Activated naive CD8-positive, alpha-beta T cell treated with anti-CD3 and anti-CD28 coated beads, Interleukin-2, amount 10 ng/mL, durations not matched to agents 7 days and 5 days (primary cell): ENCODE measurements at regions not wholly inside any gene's neighbourhood (a gene's known extent, or its start where the extent isn't known, plus 50 kb on each side); places are given as distances from the start of the nearest gene placed in this dataset.

Source experiments
- ATAC-seq: fragments of 150-1000 bp; cut with Tn5 transposase; one replicate; pipeline ENCODE4 v1.10.0; 2021; ENCODE audit warnings: low read depth, moderate library complexity
- POLR2A ChIA-PET: fragments of 350-600 bp; sonication (Branson Sonifier 250); formaldehyde crosslinking; loops from one replicate; lab custom pipeline; 2021; ENCODE audit warnings: antibody characterized with exemption; lab: Charles Lee
- DNase-seq: peaks from one replicate; pipeline ENCODE4 v3.0.0; 2021
- H3K27ac Mint-ChIP-seq: one replicate; pipeline ENCODE4 v1.8.0; 2022; ENCODE audit warnings: mild to moderate bottlenecking, mixed read lengths
- H3K27me3 Mint-ChIP-seq: one replicate; pipeline ENCODE4 v1.8.0; 2022; ENCODE audit warnings: mild to moderate bottlenecking, moderate library complexity, mixed read lengths
- H3K36me3 Mint-ChIP-seq: one replicate; pipeline ENCODE4 v1.8.0; 2021; ENCODE audit warnings: mild to moderate bottlenecking, mixed read lengths
- H3K4me1 Mint-ChIP-seq: one replicate; pipeline ENCODE4 v1.8.0; 2021; ENCODE audit warnings: mixed read lengths
- H3K4me3 Mint-ChIP-seq: one replicate; pipeline ENCODE4 v1.8.0; 2022; ENCODE audit warnings: mild to moderate bottlenecking, moderate library complexity, mixed read lengths
- H3K9me3 Mint-ChIP-seq: one replicate; pipeline ENCODE4 v1.8.0; 2021; ENCODE audit warnings: mixed read lengths

DNA sequence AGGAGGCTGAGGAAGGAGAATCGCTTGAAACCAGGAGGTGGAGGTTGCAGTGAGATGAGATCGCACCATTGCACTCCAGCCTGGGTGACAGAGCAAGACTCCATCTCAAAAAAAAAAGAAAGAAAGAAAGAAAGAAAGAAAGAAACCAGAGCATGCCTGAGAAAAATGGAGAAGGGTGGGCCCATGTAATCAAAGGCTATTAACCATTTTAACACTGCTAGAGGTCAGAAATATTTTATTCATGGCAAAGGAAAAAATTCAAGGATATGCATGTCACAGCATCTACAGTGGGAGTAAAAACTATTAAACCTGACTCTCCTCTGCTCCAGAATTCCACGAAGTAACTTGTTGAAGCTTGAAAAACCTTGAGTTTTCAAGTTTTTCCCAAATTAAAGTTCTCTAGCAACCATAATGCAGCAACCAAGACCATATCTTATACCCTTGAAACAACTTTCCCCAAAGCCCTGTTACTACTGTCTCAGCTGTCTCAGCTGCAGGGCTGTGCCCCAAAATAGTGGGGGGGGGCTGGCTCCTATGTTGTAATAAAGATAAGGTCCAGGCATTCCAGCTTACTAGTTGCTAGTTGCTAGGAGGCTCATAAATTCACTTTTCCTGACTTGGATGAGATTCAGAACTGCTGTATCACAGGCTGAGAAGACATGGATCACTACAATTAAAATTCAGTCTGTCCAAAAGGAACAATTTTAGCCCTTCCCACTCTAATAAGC, 112.9 kb upstream of the SOD1 start:
- Mint-ChIP-seq H3K27me3 (peaks cover 12% of the 10 kb centered on the region), H3K4me1 (peaks cover 2% of the 10 kb centered on the region), H3K36me3 (peaks cover 5% of the 10 kb centered on the region), H3K4me3 (no peak overlapping the region), H3K27ac (no peak overlapping the region), H3K9me3 (no peaks in the 10 kb centered on the region)
- ATAC-seq: no peak
- POLR2A ChIA-PET: interaction anchor here (1.6 kb wide), 1 partner anchor 12 kb away, joined by 3 read pairs; no protein-coding TSS in a partner anchor
- no peak for DNase-seq

DNA sequence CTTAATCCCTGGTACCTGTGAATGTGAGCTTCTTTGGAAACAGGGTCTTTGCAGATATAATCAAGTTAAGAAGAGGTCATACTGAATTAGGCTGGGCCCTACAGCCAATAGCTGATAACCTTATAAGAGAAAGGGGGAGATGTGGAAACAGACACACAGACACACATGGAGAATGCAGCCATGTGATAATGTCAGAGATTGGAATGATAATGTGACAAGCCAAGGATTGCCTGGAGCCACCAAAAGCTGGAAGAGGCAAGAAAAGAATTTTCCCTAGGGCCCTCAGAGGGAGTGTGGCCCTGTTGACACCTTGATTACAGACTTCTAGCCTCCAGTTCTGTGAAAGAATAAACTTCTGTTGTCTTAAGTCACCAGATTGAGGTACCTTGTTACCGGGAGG, 114.5 kb upstream of the SOD1 start:
- DNase-seq (no peak), ATAC-seq (no peak)
- peaks cover 2% of the 10 kb centered on the region for H3K4me1 Mint-ChIP-seq
- H3K27ac Mint-ChIP-seq: no peak overlapping the region
- no peaks in the 10 kb centered on the region for H3K9me3 Mint-ChIP-seq
- peaks cover 12% of the 10 kb centered on the region for H3K27me3 Mint-ChIP-seq
- H3K4me3 Mint-ChIP-seq: no peak overlapping the region
- POLR2A ChIA-PET: no interaction called here
- H3K36me3 Mint-ChIP-seq: no peaks in the 10 kb centered on the region

DNA sequence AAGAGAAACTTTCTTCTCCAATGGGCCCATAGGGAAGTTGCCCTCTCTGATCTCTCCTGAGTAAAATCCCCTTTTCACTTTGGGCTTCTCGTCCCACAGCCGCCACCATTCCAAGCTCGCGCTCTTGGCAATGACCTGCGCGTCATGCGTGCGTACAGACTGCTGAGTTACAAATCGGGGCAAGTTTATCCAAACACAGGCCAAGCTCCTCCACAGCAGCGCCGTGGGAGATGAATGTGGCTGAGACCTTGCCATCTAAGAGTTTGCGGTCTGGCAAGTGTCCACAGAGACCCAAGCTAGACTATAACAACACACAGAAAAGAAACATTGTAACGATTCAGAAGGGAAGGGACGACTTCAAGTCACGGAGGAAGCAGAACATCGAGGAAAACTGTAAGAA, 116.3 kb upstream of the SOD1 start:
- ATAC-seq (no peak), DNase-seq (no peak)
- H3K36me3 Mint-ChIP-seq: no peaks in the 10 kb centered on the region
- no peak overlapping the region for H3K4me3 Mint-ChIP-seq
- no peak overlapping the region for H3K27ac Mint-ChIP-seq
- peaks cover 11% of the 10 kb centered on the region for H3K27me3 Mint-ChIP-seq
- POLR2A ChIA-PET: no interaction called here
- peaks cover 2% of the 10 kb centered on the region for H3K4me1 Mint-ChIP-seq
- H3K9me3 Mint-ChIP-seq: no peaks in the 10 kb centered on the region

DNA sequence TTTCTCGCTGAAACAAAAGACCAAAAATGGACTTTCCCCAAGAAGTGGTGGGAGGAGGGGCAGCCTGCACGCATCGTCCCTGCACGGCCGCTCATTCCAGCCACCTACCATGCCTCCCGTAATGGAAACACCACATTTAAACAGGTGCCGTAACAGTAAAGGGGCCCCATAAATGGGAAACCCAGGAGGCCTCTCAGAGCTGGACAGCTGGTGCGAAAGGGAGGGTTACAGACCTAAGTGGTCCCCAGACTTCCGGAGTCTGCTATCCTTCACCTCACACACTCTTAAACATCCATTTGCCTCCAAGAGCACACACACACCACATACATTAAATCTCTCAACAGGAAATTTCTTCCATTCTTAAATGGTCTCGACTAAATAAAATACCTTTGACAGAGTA, 120.7 kb upstream of the SOD1 start:
- ATAC-seq (no peak), DNase-seq (no peak)
- Mint-ChIP-seq H3K9me3 (no peaks in the 10 kb centered on the region), H3K4me1 (peaks cover 2% of the 10 kb centered on the region), H3K27me3 (no peaks in the 10 kb centered on the region), H3K27ac (no peak overlapping the region), H3K36me3 (no peaks in the 10 kb centered on the region), H3K4me3 (no peak overlapping the region)
- POLR2A ChIA-PET: no interaction called here

DNA sequence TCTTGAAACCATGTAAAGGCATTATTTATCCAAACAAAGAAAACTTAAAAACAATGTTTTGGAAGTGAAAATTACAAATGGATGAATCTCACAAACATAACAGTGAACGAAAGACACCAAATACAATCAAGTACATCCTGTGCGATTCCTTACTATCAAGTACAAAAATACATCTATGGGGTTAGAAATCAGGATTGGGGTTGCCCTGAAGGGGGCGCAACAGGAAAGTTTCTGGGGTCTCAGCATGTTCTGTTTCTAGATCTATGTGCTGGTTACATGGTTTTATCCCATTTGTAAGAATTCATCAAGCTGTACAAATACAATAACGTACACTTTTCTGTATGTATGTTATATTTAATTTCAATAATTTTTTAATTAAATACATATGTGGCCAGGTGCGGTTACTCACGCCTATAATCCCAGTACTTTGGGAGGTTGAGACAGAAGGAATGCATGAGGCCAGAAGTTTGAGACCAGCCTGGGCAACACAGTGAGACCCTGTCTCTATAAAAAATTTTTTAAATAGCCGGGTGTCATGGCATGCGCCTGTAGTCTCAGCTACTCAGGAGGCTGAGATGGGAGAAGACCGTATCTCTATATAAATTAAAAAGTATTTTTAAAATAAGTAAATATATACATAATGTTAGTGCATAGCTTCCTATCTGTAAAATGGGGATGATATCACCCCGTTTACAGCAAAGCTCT, 121.5 kb upstream of the SOD1 start:
- POLR2A ChIA-PET: interaction anchor here (0.8 kb wide), 1 partner anchor 21 kb away, joined by 3 read pairs; no protein-coding TSS in a partner anchor

DNA sequence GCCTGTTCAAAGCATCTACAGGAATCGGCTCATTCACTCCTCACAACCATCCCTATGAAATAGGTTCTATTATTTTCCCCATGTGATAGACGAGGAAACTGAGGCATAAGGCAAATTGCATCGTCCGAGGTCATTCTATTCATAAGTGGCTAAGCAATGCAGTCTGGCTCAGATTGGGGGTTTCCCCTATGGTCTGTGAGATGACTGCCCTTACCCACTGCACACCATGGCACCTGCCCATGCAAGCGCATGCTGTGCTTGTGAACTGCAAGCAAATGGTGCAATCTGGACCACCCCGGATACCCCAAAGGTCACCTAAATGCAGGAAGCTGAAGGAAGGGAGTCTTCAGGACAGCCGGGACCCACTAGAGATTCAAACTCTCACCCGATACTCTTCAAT, 123.4 kb upstream of the SOD1 start:
- Mint-ChIP-seq H3K27me3 (no peaks in the 10 kb centered on the region), H3K27ac (no peak overlapping the region), H3K4me1 (peaks cover 2% of the 10 kb centered on the region), H3K9me3 (no peaks in the 10 kb centered on the region), H3K4me3 (no peak overlapping the region), H3K36me3 (peaks cover 1% of the 10 kb centered on the region)
- DNase-seq: no peak
- POLR2A ChIA-PET: no interaction called here
- no peak for ATAC-seq

More for the DNA sequence above, 121.5 kb upstream of the SOD1 start:
- H3K9me3 Mint-ChIP-seq: no peaks in the 10 kb centered on the region
- ATAC-seq (no peak), DNase-seq (no peak)
- H3K4me1 Mint-ChIP-seq: no peaks in the 10 kb centered on the region
- H3K4me3 Mint-ChIP-seq: no peak overlapping the region
- no peak overlapping the region for H3K27ac Mint-ChIP-seq
- peaks cover 1% of the 10 kb centered on the region for H3K36me3 Mint-ChIP-seq
- H3K27me3 Mint-ChIP-seq: no peaks in the 10 kb centered on the region

DNA sequence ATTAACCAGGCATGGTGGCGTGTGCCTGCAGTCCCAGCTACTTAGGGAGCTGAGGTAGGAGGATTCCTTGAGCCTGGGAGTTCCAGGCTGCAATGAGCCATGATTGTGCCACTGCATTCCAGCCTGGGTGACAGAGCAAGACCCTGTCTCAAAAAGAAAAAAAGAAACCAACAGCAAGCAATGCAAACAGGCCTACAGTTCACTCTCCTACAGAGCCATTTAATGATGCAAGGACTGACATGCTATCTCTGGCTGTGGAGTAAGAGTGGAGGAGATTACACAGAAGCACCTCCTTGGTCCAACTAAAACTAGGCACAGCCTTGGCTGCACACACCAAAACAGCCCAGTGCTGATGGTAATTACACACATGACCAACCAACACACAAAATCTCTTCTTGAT, 127.5 kb upstream of the SOD1 start:
- DNase-seq: no peak
- ATAC-seq: no peak
- H3K4me3 Mint-ChIP-seq: no peak overlapping the region
- peaks cover 1% of the 10 kb centered on the region for H3K36me3 Mint-ChIP-seq
- H3K27ac Mint-ChIP-seq: no peak overlapping the region
- H3K4me1 Mint-ChIP-seq: peaks cover 13% of the 10 kb centered on the region
- POLR2A ChIA-PET: no interaction called here
- no peaks in the 10 kb centered on the region for H3K9me3 Mint-ChIP-seq
- no peaks in the 10 kb centered on the region for H3K27me3 Mint-ChIP-seq

DNA sequence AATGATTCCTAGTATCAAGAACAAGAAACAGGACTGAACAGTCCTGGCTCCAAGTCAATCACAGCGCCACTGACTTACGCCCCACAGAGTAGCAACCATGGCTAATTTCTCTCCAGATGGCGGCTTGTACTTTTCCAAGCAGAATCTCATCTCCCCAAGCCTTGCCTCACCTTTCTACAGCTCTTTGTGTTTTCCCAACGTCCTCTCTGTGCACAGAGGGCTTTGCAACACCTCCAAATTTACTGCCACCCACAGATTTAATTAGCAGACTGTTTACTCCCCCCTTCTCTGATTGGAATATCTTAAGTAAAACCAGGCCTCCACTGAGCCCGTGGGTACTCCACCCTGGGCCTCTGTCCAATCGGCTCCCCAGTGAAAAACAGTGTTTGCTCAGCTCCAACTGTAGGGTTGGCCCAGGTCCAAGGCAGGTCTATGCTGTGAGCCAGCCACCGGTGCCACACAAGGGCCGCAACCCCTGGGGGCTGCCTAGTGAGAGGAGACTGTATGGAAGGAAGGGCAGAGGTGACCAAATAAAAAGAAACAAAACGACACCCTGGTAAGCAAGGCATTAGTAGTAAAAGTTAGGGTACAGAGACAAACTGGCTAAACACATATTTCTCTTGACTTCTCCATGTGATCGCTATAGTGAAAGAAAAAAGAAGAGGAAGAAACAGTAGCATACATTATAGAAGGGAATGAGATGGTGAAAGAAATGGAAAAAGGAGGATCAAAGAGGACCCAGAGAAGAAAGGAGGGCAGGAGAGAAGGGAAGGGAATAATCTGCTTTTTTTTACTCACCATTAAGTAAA, 128.4 kb upstream of the SOD1 start:
- Mint-ChIP-seq H3K27me3 (no peaks in the 10 kb centered on the region), H3K36me3 (peaks cover 2% of the 10 kb centered on the region), H3K4me1 (peaks cover 14% of the 10 kb centered on the region), H3K4me3 (no peak overlapping the region), H3K27ac (no peak overlapping the region), H3K9me3 (no peaks in the 10 kb centered on the region)
- POLR2A ChIA-PET: no interaction called here
- DNase-seq: no peak
- ATAC-seq: no peak

DNA sequence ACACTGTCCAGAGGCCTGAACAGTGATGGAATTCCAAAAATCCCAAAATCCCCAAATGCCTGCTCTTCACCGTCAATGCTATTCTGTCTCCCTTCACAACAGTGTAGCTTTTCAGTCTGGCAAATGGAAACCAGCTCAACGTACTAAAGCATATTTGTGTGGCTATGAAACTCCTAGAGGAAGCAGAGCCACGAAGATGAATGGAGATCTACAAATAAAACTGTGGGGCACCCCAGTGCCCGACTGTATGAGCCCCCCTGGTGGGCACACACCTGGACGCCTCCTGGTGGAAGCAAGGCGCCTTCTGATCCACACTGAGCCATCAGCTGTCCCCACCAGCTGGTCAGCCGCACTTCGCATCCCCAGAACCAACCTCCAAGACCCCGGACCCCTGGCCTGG, 129.1 kb upstream of the SOD1 start:
- Mint-ChIP-seq H3K27me3 (no peaks in the 10 kb centered on the region), H3K36me3 (peaks cover 4% of the 10 kb centered on the region), H3K4me1 (peaks cover 16% of the 10 kb centered on the region), H3K27ac (peak overlapping the region; percentile 35), H3K9me3 (no peaks in the 10 kb centered on the region), H3K4me3 (no peak overlapping the region)
- ATAC-seq: no peak
- POLR2A ChIA-PET: no interaction called here
- no peak for DNase-seq

DNA sequence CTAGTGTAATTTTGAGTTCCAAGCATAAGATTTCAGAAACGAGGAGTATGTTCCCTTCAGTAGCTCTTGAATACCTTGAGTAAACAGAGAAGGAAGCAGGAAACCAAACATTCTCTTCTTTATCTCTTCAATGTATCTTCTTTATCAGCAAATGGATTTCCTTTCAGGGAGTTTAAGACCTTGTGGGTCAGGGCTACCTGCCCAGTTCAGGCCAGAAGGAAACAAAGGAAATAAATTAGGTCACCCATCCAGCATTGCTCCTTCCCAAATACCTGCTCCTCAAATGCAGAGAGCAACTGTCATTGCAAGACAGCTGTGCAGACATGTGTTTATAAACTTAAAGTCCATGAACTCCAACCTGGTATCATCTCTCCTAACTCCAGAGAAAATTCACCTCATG, 130.1 kb upstream of the SOD1 start:
- Mint-ChIP-seq H3K27me3 (no peaks in the 10 kb centered on the region), H3K36me3 (peaks cover 6% of the 10 kb centered on the region), H3K4me3 (no peak overlapping the region), H3K4me1 (peaks cover 16% of the 10 kb centered on the region), H3K9me3 (no peaks in the 10 kb centered on the region), H3K27ac (no peak overlapping the region)
- POLR2A ChIA-PET: no interaction called here
- no peak for DNase-seq
- no peak for ATAC-seq

DNA sequence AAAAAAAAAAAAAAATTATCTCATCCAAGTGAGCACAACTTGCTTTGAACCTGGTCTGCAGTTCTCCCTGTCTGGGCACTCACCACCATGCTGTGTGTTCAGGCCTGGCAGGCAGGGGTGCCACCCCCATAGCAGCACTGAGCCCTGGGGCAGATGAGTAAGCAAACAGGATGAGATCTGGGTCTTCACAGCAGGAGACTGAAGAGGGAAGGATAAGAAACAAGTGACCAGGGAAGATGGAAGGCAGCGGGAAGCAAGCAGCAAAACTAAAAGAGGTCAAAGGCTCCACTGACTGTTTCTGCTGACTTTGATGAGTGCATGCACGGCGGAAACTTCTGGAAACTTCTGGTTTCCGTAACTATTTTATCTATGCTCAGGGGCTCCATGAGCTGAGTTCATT, 133.5 kb upstream of the SOD1 start:
- H3K36me3 Mint-ChIP-seq: peaks cover 5% of the 10 kb centered on the region
- H3K27me3 Mint-ChIP-seq: no peaks in the 10 kb centered on the region
- no peak overlapping the region for H3K4me3 Mint-ChIP-seq
- ATAC-seq: no peak
- H3K4me1 Mint-ChIP-seq: peaks cover 14% of the 10 kb centered on the region
- H3K9me3 Mint-ChIP-seq: no peaks in the 10 kb centered on the region
- POLR2A ChIA-PET: interaction anchor here (0.7 kb wide), 1 partner anchor 172 kb away, joined by 4 read pairs; no protein-coding TSS in a partner anchor
- H3K27ac Mint-ChIP-seq: no peak overlapping the region
- no peak for DNase-seq

DNA sequence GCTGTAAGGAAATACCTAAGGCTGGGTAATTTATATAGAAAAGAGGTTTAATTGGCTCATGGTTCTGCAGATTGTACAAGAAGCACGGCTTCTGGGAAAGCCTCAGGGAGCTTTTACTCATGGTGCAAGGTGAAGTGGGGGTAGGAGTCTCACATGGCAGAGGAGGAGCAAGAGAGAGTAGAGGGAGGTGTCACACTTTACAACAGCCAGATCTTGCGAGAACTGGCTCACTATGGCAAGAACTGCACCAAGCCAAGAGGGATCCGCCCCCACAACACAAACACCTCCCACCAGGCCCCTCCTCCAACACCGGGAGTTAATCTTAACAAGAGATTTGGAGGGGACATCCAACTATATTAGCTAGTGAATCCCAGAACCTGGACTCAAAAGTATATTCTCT, 135.4 kb upstream of the SOD1 start:
- no peaks in the 10 kb centered on the region for H3K27me3 Mint-ChIP-seq
- no peak overlapping the region for H3K4me3 Mint-ChIP-seq
- DNase-seq: no peak
- POLR2A ChIA-PET: interaction anchor here (1.3 kb wide), 1 partner anchor 35 kb away, joined by 3 read pairs; no protein-coding TSS in a partner anchor
- no peak for ATAC-seq
- no peak overlapping the region for H3K27ac Mint-ChIP-seq
- peaks cover 5% of the 10 kb centered on the region for H3K36me3 Mint-ChIP-seq
- peaks cover 5% of the 10 kb centered on the region for H3K4me1 Mint-ChIP-seq
- no peaks in the 10 kb centered on the region for H3K9me3 Mint-ChIP-seq

DNA sequence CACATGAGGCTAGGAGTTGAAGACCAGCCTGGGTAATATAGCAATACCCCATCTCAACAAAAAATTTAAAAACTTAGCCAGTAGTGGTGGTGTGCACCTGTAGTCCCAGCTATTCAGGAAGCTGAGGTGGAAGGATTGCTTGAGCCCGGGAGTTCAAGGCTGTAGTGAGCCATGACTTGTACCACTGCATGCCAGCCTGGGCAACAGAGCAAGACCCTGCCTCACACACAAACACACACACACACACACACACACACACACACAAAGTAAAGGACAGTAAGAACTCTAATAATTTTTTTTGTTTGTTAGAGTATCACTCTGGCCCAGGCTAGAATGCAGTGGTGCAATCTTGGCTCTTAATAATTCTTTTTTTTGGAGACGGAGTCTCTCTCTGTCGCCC, 138.0 kb upstream of the SOD1 start:
- H3K9me3 Mint-ChIP-seq: no peaks in the 10 kb centered on the region
- H3K36me3 Mint-ChIP-seq: peaks cover 8% of the 10 kb centered on the region
- peaks cover 8% of the 10 kb centered on the region for H3K4me1 Mint-ChIP-seq
- no peak for DNase-seq
- no peak overlapping the region for H3K4me3 Mint-ChIP-seq
- POLR2A ChIA-PET: no interaction called here
- no peak overlapping the region for H3K27ac Mint-ChIP-seq
- no peak for ATAC-seq
- H3K27me3 Mint-ChIP-seq: no peaks in the 10 kb centered on the region
